ENCODE measurements at regions not wholly inside any gene's neighbourhood (a gene's known extent, or its start where the extent isn't known, plus 50 kb on each side); places are given as distances from the start of the nearest gene placed in this dataset.

DNA sequence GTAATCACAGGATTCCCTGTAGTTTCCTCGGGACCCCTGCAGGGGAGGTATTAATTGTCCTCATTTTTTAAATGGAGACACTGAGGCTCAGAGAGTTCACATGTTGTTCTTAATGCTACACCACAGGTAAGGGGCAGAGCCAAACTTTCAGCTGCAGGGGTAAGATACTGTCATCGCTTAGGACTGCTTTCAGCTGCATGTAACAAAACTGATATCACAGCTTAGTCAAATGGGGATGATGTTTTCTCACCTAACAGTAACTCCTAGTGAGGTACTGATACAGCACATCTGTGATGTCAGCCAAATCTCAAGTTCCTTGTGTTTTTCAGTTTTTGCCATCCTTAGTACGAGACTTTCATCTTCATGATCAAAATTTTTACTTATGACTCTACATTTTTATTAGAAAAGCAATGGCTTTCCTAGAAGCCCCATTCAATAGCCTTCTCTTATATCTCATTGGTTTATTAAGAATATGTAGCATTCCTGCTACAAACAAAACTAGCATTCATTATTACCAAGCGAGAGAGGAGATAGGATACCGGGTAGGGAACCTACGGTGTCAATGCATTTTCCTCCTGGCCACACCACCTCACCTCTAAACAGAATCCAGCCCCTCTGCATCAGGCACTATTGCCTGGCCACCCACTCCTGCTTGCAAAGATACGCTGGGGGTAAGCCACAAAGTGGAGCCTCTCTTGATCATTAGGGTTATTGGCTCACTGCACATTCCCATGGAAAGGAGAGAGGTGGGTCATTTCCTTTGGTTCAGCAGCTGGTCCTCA, 557.5 kb downstream of the CD83 start:
- no peak for DNase-seq (ENCODE audit: low spot score)
- no peak for ATAC-seq (ENCODE audit: low FRiP score)
- TF ChIP-seq, protein P1, sequence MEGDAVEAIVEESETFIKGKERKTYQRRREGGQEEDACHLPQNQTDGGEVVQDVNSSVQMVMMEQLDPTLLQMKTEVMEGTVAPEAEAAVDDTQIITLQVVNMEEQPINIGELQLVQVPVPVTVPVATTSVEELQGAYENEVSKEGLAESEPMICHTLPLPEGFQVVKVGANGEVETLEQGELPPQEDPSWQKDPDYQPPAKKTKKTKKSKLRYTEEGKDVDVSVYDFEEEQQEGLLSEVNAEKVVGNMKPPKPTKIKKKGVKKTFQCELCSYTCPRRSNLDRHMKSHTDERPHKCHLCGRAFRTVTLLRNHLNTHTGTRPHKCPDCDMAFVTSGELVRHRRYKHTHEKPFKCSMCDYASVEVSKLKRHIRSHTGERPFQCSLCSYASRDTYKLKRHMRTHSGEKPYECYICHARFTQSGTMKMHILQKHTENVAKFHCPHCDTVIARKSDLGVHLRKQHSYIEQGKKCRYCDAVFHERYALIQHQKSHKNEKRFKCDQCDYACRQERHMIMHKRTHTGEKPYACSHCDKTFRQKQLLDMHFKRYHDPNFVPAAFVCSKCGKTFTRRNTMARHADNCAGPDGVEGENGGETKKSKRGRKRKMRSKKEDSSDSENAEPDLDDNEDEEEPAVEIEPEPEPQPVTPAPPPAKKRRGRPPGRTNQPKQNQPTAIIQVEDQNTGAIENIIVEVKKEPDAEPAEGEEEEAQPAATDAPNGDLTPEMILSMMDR (IDR thresholded peaks at IDR 0.05): no peak

DNA sequence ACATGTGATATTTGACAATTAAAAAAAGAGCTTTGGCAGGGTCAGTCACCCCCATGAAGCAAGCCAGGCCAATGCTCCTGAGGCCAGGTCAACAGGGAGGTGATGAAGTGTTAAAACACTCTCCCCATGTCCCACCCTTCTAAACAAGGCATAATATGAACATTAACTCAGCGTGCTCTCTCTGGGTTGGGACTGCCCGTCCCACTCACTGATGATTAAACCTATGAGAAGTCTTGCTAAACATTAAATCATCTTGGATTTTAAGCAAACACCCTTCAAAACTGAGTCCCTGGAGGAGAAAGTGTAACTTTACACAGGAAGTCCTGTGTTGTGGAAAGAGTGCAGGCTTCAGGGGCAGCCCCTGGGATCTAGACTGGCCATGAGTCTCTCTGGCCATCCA, 558.5 kb downstream of the CD83 start:
- TF ChIP-seq, protein P1 (IDR thresholded peaks at IDR 0.05): no peak
- no peak for ATAC-seq (ENCODE audit: low FRiP score)
- DNase-seq (ENCODE audit: low spot score): no peak

DNA sequence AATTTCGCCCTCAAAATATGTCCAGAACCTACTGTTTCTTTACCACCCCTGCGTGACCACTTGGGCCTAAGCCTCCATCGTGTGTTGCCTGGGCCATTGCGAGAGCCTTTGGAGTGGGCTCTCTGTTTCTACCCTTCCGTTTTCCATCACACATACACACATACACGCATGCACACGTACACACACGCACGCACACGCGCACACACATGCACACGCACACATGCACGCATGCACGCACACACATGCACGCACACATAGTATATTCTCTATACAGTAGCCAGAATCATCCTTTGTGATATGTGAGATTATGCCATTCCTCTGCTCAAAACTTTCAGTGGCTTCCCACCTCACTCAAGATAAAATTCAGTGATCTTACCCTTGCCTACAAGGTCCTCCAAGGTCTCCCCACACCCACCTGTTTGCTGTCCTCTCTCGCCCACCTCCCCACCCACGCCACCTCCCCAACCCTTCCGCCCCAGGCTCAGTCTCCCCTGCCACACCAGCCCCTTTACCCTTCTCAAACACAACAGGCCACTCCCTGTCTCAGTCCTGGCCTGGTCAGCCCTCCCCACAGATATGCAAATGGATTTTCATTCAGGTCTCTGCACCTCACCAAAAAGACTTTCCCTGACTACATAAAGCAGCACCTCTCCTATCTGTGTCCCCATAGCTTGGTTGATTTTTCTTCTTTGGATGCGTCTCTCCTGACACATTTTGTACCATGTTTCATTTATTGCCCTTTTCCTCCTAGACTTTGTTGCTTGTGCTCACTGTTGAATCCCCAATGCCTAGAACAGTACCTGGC, 559.6 kb downstream of the CD83 start:
- no peak for ATAC-seq (ENCODE audit: low FRiP score)
- no peak for DNase-seq (ENCODE audit: low spot score)
- TF ChIP-seq, protein P1 (IDR thresholded peaks at IDR 0.05): no peak

DNA sequence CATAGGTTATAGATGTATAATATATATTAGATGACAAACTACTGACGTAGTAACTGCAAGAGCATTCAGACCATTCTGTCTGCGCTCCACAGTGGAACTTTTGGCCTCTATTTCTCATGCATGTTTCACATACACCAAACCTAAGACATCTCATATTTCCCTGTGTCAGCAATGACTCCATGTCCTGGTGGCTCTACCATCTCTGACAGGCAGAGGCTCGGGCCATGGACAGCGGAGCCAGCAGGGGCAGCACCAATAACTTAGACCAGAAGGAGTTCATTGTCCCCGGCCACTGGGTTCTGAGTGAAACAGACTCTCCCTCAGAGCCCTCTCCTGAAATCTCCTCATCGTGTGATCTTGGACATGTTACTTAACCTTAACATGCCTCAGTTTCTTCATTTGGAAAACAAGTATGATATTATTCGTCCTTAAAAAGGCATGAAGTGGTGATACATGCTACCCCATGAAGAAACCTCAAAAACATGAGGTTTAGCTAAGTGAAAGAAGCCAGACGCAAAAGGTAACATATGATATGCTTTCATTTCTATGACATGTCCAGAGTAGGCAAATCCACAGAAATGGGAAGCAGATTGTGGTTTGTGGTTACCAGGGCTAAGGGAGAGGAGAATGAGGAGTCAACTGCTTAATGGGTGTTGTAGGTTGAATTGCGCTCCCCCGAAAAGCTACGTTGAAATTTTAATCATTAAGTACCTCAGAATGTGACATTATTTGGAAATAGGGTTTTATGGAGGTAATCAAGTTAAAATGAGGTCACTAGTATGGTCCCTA, 564.0 kb upstream of the JARID2 start:
- ATAC-seq (ENCODE audit: low FRiP score) (no peak), DNase-seq (ENCODE audit: low spot score) (no peak)
- TF ChIP-seq, protein P1 (IDR thresholded peaks at IDR 0.05): no peak

DNA sequence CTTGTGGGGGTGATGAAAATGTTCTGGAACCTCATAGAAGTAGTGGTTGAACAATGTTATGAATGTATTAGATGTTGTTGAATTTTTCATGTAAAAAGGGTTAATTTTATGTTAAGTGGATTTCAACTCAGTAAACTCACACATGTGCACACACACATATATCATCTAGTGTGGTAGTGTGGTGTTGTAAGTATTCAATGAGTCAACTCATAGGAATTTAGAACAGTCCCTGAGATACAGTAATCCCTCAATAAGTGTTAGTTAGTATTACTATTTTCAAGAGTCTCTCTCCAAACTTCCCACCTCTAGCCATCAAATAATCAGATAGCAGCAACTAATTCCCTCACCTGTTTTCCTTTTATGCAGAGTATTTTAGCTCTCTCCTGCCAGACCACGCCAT, 563.1 kb upstream of the JARID2 start:
- no peak for ATAC-seq (ENCODE audit: low FRiP score)
- no peak for DNase-seq (ENCODE audit: low spot score)
- TF ChIP-seq, protein P1 (IDR thresholded peaks at IDR 0.05): no peak

DNA sequence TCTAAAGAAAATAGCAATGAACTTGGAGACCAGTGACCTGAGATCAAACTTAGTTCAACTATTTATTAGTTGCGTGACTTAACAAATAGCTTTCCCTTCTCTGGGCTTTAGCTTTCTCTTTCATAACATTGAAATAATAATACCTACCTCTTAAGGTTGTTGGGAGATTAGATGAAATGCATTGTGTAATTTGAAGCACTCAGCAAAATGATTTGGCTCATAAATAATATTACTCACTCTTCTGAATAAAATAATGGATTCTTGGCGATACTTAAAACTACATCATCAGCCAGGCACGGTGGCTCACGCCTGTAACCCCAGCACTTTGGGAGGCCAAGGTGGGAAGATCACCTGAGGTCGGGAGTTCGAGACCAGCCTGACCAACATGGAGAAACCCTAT, 556.2 kb upstream of the JARID2 start:
- no peak for DNase-seq (ENCODE audit: low spot score)
- ATAC-seq (ENCODE audit: low FRiP score): no peak
- TF ChIP-seq, protein P1 (IDR thresholded peaks at IDR 0.05): no peak

Measured in omental fat pad (tissue), 3 donors.